Gastroesophageal sphincter (tissue), 3 donors: ENCODE measurements at regions not wholly inside any gene's neighbourhood (a gene's known extent, or its start where the extent isn't known, plus 50 kb on each side); places are given as distances from the start of the nearest gene placed in this dataset.

Experiments used
- CTCF ChIP-seq, 4 experiments: fragments of 200-600 bp in 2 of 4; fragments of 450-650 bp in 2 of 4; sonication (generic) in 1 of 4; IDR thresholded peaks; one replicate each; pipeline ENCODE4 v1.5.1; 2017 to 2019; ENCODE audit warnings: antibody characterized with exemption in 4 of 4, mild to moderate bottlenecking in 2 of 4, moderate library complexity in 2 of 4
- EP300 ChIP-seq: sonication (generic); formaldehyde crosslinking; IDR thresholded peaks from one replicate; pipeline ENCODE4 v1.6.1; 2017; ENCODE audit warnings: antibody characterized with exemption, mild to moderate bottlenecking

GRCh38 chr6:19757036-19757435 is 80.1 kb upstream of the ID4 start:
- TF ChIP-seq CTCF (IDR thresholded peaks at IDR 0.05) (no peak), EP300 (no peak)
